Vagina (tissue), 2 donors: ENCODE measurements at regions not wholly inside any gene's neighbourhood (a gene's known extent, or its start where the extent isn't known, plus 50 kb on each side); places are given as distances from the start of the nearest gene placed in this dataset.

ENCODE experiments used
- POLR2AphosphoS5 ChIP-seq, 2 donors: sonication (generic); formaldehyde crosslinking; IDR thresholded peaks; one replicate each; pipeline ENCODE4 v1.9.0; 2017; ENCODE audit warnings: antibody characterized with exemption in 2 of 2, mild to moderate bottlenecking in 2 of 2, low read depth in 1 of 2; ENCODE audit not compliant: insufficient read depth in 1 of 2
- TF ChIP-seq, protein P1 (sequence below), 3 experiments: fragments of 450-650 bp in 2 of 3; fragments of 200-600 bp in 1 of 3; sonication (generic) in 1 of 3; IDR thresholded peaks; one replicate each; pipeline ENCODE4 v1.5.1; 2017 to 2019; ENCODE audit warnings: antibody characterized with exemption in 3 of 3, mild to moderate bottlenecking in 2 of 3, moderate library complexity in 2 of 3

GRCh38 chr2:83596592-83597282 lies 862.3 kb downstream of the SUCLG1 start:
- TF ChIP-seq, protein P1, sequence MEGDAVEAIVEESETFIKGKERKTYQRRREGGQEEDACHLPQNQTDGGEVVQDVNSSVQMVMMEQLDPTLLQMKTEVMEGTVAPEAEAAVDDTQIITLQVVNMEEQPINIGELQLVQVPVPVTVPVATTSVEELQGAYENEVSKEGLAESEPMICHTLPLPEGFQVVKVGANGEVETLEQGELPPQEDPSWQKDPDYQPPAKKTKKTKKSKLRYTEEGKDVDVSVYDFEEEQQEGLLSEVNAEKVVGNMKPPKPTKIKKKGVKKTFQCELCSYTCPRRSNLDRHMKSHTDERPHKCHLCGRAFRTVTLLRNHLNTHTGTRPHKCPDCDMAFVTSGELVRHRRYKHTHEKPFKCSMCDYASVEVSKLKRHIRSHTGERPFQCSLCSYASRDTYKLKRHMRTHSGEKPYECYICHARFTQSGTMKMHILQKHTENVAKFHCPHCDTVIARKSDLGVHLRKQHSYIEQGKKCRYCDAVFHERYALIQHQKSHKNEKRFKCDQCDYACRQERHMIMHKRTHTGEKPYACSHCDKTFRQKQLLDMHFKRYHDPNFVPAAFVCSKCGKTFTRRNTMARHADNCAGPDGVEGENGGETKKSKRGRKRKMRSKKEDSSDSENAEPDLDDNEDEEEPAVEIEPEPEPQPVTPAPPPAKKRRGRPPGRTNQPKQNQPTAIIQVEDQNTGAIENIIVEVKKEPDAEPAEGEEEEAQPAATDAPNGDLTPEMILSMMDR (IDR thresholded peaks at IDR 0.05), result no peak
- TF ChIP-seq POLR2AphosphoS5 (IDR thresholded peaks at IDR 0.05; ENCODE audit: insufficient read depth in 1 of 2, low read depth in 1 of 2), result no peak
